HepG2 (cell line): ENCODE measurements at regions not wholly inside any gene's neighbourhood (a gene's known extent, or its start where the extent isn't known, plus 50 kb on each side); places are given as distances from the start of the nearest gene placed in this dataset.
A peak's percentile ranks its signal among the peaks of the same experiment; 100 is the strongest.

ENCODE experiments used
- AKNA ChIP-seq: sonication (generic); formaldehyde crosslinking; IDR thresholded peaks from 2 replicates; pipeline ENCODE4 v1.4.0; 2020; ENCODE audit warnings: missing genetic modification reagents, borderline replicate concordance
- ATM ChIP-seq: fragments of 450-650 bp; IDR thresholded peaks from 2 replicates; pipeline ENCODE4 v1.7.1; 2017; ENCODE audit warnings: mild to moderate bottlenecking, borderline replicate concordance
- CCAR2 ChIP-seq: fragments of 200-400 bp; formaldehyde crosslinking; optimal IDR thresholded peaks from 2 replicates; pipeline ENCODE3; 2018; ENCODE audit warnings: low read depth, mild to moderate bottlenecking, low read length, moderate library complexity
- CENPT ChIP-seq: sonication (generic); formaldehyde crosslinking; IDR thresholded peaks from 2 replicates; pipeline ENCODE4 v1.8.0; 2022; ENCODE audit warnings: low read depth, mild to moderate bottlenecking, moderate library complexity, missing genetic modification reagents
- DMTF1 ChIP-seq: sonication (generic); formaldehyde crosslinking; IDR thresholded peaks from 2 replicates; pipeline ENCODE4 v1.4.0; 2020; ENCODE audit warnings: mild to moderate bottlenecking, missing genetic modification reagents
- HNRNPL ChIP-seq: fragments of 200-400 bp; formaldehyde crosslinking; IDR thresholded peaks from 2 replicates; pipeline ENCODE4 v1.6.1; 2017; ENCODE audit warnings: mild to moderate bottlenecking, low read depth, low read length
- MAX ChIP-seq: IDR thresholded peaks from 2 replicates; pipeline ENCODE4 v1.6.1; 2012; ENCODE audit warnings: inconsistent platforms
- POLR2G ChIP-seq: fragments of 200-400 bp; formaldehyde crosslinking; IDR thresholded peaks from 2 replicates; pipeline ENCODE4 v1.6.1; 2018; ENCODE audit warnings: mild to moderate bottlenecking, low read depth, low read length, moderate library complexity
- RAD21 ChIP-seq: fragments of 450-650 bp; formaldehyde crosslinking; IDR thresholded peaks from 2 replicates; pipeline ENCODE4 v1.5.0; 2020; ENCODE audit warnings: mild to moderate bottlenecking
- RFX1 ChIP-seq: fragments of 450-650 bp; IDR thresholded peaks from 2 replicates; pipeline ENCODE4 v1.6.1; 2017
- STAG1 ChIP-seq: sonication (generic); formaldehyde crosslinking; IDR thresholded peaks from 2 replicates; pipeline ENCODE4 v1.4.0; 2020; ENCODE audit warnings: missing genetic modification reagents
- TBL1XR1 ChIP-seq: fragments of 150-350 bp; IDR thresholded peaks from 2 replicates; pipeline ENCODE4 v1.6.1; 2014; ENCODE audit warnings: borderline replicate concordance, low read length; ENCODE audit not compliant: partially characterized antibody
- TCF7 ChIP-seq: sonication (generic); IDR thresholded peaks from 2 replicates; pipeline ENCODE4 v1.6.1; 2016; ENCODE audit warnings: antibody characterized with exemption, low read depth
- ZNF136 ChIP-seq: sonication (generic); formaldehyde crosslinking; IDR thresholded peaks from 2 replicates; pipeline ENCODE4 v1.8.1; 2022; ENCODE audit warnings: low read depth, mild to moderate bottlenecking, moderate library complexity, missing genetic modification reagents
- ZNF205 ChIP-seq: IDR thresholded peaks from 2 replicates; pipeline ENCODE4 v1.6.1; 2018; ENCODE audit warnings: missing biosample characterization, missing genetic modification reagents
- ZNF276 ChIP-seq: sonication (generic); formaldehyde crosslinking; IDR thresholded peaks from 2 replicates; pipeline ENCODE4 v1.4.0; 2020; ENCODE audit warnings: mild to moderate bottlenecking, low read depth, missing genetic modification reagents
- ZNF567 ChIP-seq: sonication (generic); formaldehyde crosslinking; IDR thresholded peaks from 2 replicates; pipeline ENCODE4 v1.8.1; 2023; ENCODE audit warnings: mild to moderate bottlenecking, missing genetic modification reagents, borderline replicate concordance
- ZNF589 ChIP-seq: sonication (generic); formaldehyde crosslinking; conservative IDR thresholded peaks from 2 replicates; pipeline ENCODE4 v1.8.0; 2022; ENCODE audit warnings: mild to moderate bottlenecking, moderate library complexity, missing genetic modification reagents
- ZNF746 ChIP-seq: sonication (generic); formaldehyde crosslinking; IDR thresholded peaks from 2 replicates; pipeline ENCODE4 v1.8.0; 2022; ENCODE audit warnings: mild to moderate bottlenecking, missing genetic modification reagents
- ZNF749 ChIP-seq: sonication (generic); formaldehyde crosslinking; IDR thresholded peaks from 2 replicates; pipeline ENCODE4 v1.8.0; 2022; ENCODE audit warnings: mild to moderate bottlenecking, missing genetic modification reagents, moderate library complexity, borderline replicate concordance
- ZSCAN31 ChIP-seq: sonication (generic); formaldehyde crosslinking; IDR thresholded peaks from 2 replicates; pipeline ENCODE4 v1.5.0; 2020; ENCODE audit warnings: low read depth, mild to moderate bottlenecking, missing genetic modification reagents

GRCh38 chr9:129413537-129414376, 207.1 kb downstream of the C9orf50 start (continued):
- TF ChIP-seq ZNF276 (CRISPR knock-in tag) (no peak), DMTF1 (CRISPR knock-in tag) (no peak), AKNA (no peak), ZNF567 (CRISPR knock-in tag) (no peak), STAG1 (CRISPR knock-in tag) (no peak), ZSCAN31 (no peak), HNRNPL (no peak), ZNF136 (CRISPR knock-in tag) (no peak), POLR2G (peak; percentile 64; the same call in 1 of the 2 replicates), MAX (peak; percentile 83), ZNF205 (CRISPR knock-in tag) (no peak), RFX1 (peak; percentile 98), ZNF589 (no peak), RAD21 (CRISPR knock-in tag) (no peak), TBL1XR1 (no peak), ATM (no peak), ZNF749 (CRISPR knock-in tag) (no peak), ZNF746 (CRISPR knock-in tag) (no peak), CENPT (CRISPR knock-in tag) (no peak), CCAR2 (no peak), TCF7 (no peak)
